Activated CD8-positive, alpha-beta T cell treated with anti-CD3 and anti-CD28 coated beads for 36 hours (primary cell): ENCODE measurements at regions not wholly inside any gene's neighbourhood (a gene's known extent, or its start where the extent isn't known, plus 50 kb on each side); places are given as distances from the start of the nearest gene placed in this dataset.

Source experiments
- ATAC-seq: fragments of 200-7000 bp; cut with Tn5 transposase; one replicate; pipeline ENCODE4 v1.10.0; 2021; ENCODE audit warnings: mild to moderate bottlenecking, moderate library complexity
- CTCF ChIA-PET: fragments of 350-600 bp; sonication (Branson Sonifier 250); formaldehyde crosslinking; loops from one replicate; lab custom pipeline; 2021; ENCODE audit warnings: antibody characterized with exemption; lab: Charles Lee
- POLR2A ChIA-PET: fragments of 350-600 bp; sonication (Branson Sonifier 250); formaldehyde crosslinking; loops from one replicate; lab custom pipeline; 2021; ENCODE audit warnings: antibody characterized with exemption; lab: Charles Lee
- DNase-seq: peaks from one replicate; pipeline ENCODE4 v3.0.0-alpha.2; 2020
- H3K27ac Mint-ChIP-seq: one replicate; pipeline ENCODE4 v1.8.0; 2021; ENCODE audit warnings: mild to moderate bottlenecking, mixed read lengths
- H3K27me3 Mint-ChIP-seq: one replicate; pipeline ENCODE4 v1.8.0; 2021; ENCODE audit warnings: mixed read lengths
- H3K36me3 Mint-ChIP-seq: one replicate; pipeline ENCODE4 v1.8.0; 2021; ENCODE audit warnings: low read depth, mixed read lengths
- H3K4me1 Mint-ChIP-seq: one replicate; pipeline ENCODE4 v1.8.0; 2021; ENCODE audit warnings: low read depth, mixed read lengths
- H3K4me3 Mint-ChIP-seq: one replicate; pipeline ENCODE4 v1.8.0; 2021; ENCODE audit warnings: mild to moderate bottlenecking, moderate library complexity, mixed read lengths
- H3K9me3 Mint-ChIP-seq: one replicate; pipeline ENCODE4 v1.8.0; 2021; ENCODE audit warnings: mixed read lengths
- CTCF ChIP-seq: fragments of 200-600 bp; IDR thresholded peaks from one replicate; pipeline ENCODE4 v1.8.0; 2022; ENCODE audit warnings: antibody characterized with exemption, mild to moderate bottlenecking
- intact Hi-C: fragments of 100-400 bp; cut with micrococcal nuclease; formaldehyde crosslinking; loops from one replicate; pipeline ENCODE4 v1.10.0; 2022

- H3K27ac Mint-ChIP-seq = no peak overlapping the region
- no peaks in the 10 kb centered on the region for H3K27me3 Mint-ChIP-seq
- no peaks in the 10 kb centered on the region for H3K36me3 Mint-ChIP-seq
- H3K9me3 Mint-ChIP-seq = no peaks in the 10 kb centered on the region
- no peaks in the 10 kb centered on the region for H3K4me1 Mint-ChIP-seq
- ATAC-seq = no peak
- TF ChIP-seq CTCF = no peak
- POLR2A ChIA-PET = no interaction called here
- CTCF ChIA-PET = no interaction called here
- DNase-seq = no peak
- no peak overlapping the region for H3K4me3 Mint-ChIP-seq
- intact Hi-C loops = no loop called here
These were observed 611.1 kb downstream of the BRINP3 start for GRCh38 chr1:189866606-189867005.

GRCh38 chr1:189868021-189868420 is 609.6 kb downstream of the BRINP3 start:
- ATAC-seq (no peak), DNase-seq (no peak)
- intact Hi-C loops = no loop called here
- H3K9me3 Mint-ChIP-seq = no peaks in the 10 kb centered on the region
- ChIA-PET POLR2A (no interaction called here), CTCF (interaction anchor here (1.6 kb wide), 1 partner anchor 8 kb away, joined by 5 read pairs; no protein-coding TSS in a partner anchor)
- H3K36me3 Mint-ChIP-seq = no peaks in the 10 kb centered on the region
- H3K27me3 Mint-ChIP-seq = no peaks in the 10 kb centered on the region
- no peaks in the 10 kb centered on the region for H3K4me1 Mint-ChIP-seq
- H3K4me3 Mint-ChIP-seq = no peak overlapping the region
- TF ChIP-seq CTCF = no peak
- no peak overlapping the region for H3K27ac Mint-ChIP-seq

GRCh38 chr1:189874715-189875435 is 602.8 kb downstream of the BRINP3 start:
- ChIA-PET POLR2A (no interaction called here), CTCF (no interaction called here)

GRCh38 chr1:189880135-189880534 is 597.5 kb downstream of the BRINP3 start:
- TF ChIP-seq CTCF = no peak
- DNase-seq = no peak
- no peak for ATAC-seq
- H3K4me3 Mint-ChIP-seq = no peak overlapping the region
- H3K9me3 Mint-ChIP-seq = peaks cover 15% of the 10 kb centered on the region
- CTCF ChIA-PET = no interaction called here
- H3K27ac Mint-ChIP-seq = no peak overlapping the region
- POLR2A ChIA-PET = no interaction called here
- H3K36me3 Mint-ChIP-seq = no peaks in the 10 kb centered on the region
- H3K27me3 Mint-ChIP-seq = no peaks in the 10 kb centered on the region
- H3K4me1 Mint-ChIP-seq = no peaks in the 10 kb centered on the region
- intact Hi-C loops = no loop called here

More at GRCh38 chr1:189874715-189875435, 602.8 kb downstream of the BRINP3 start:
- no peak for ATAC-seq
- H3K4me3 Mint-ChIP-seq = no peak overlapping the region
- no peak for DNase-seq
- no peaks in the 10 kb centered on the region for H3K27me3 Mint-ChIP-seq
- H3K4me1 Mint-ChIP-seq = no peaks in the 10 kb centered on the region
- no peak for TF ChIP-seq CTCF
- H3K36me3 Mint-ChIP-seq = no peaks in the 10 kb centered on the region
- peaks cover 16% of the 10 kb centered on the region for H3K9me3 Mint-ChIP-seq
- H3K27ac Mint-ChIP-seq = no peak overlapping the region
- intact Hi-C loops = no loop called here

- ChIA-PET CTCF (no interaction called here), POLR2A (no interaction called here)
- DNase-seq (no peak), ATAC-seq (no peak)
- H3K36me3 Mint-ChIP-seq = no peaks in the 10 kb centered on the region
- H3K27me3 Mint-ChIP-seq = no peaks in the 10 kb centered on the region
- no peak overlapping the region for H3K27ac Mint-ChIP-seq
- intact Hi-C loops = no loop called here
- TF ChIP-seq CTCF = no peak
- H3K4me3 Mint-ChIP-seq = no peak overlapping the region
- no peaks in the 10 kb centered on the region for H3K4me1 Mint-ChIP-seq
- H3K9me3 Mint-ChIP-seq = peaks cover 18% of the 10 kb centered on the region
These were observed 577.8 kb downstream of the BRINP3 start for GRCh38 chr1:189899686-189900425.
